Heart left ventricle (tissue), 13 donors: ENCODE measurements at regions not wholly inside any gene's neighbourhood (a gene's known extent, or its start where the extent isn't known, plus 50 kb on each side); places are given as distances from the start of the nearest gene placed in this dataset.

Experiments used
- CTCF ChIP-seq, 12 donors: fragments of 200-600 bp; sonication (generic) in 4 of 12; IDR thresholded peaks; one replicate each; pipeline versions ENCODE4 v1.5.0 to v1.8.0; 2018 to 2022; ENCODE audit warnings: antibody characterized with exemption in 12 of 12, mild to moderate bottlenecking in 5 of 12
- POLR2A ChIP-seq, 2 donors: fragments of 450-650 bp; IDR thresholded peaks; one replicate each; pipeline ENCODE4 v1.6.1; 2017; ENCODE audit warnings: antibody characterized with exemption in 2 of 2, mild to moderate bottlenecking in 2 of 2, moderate library complexity in 2 of 2
- donor health status: ischemic (EF 13 %, LVEDD 7.1; RV severe dilation, severe dysfunction).
- donor health status: DM: no; HTN: yes; CAD: no.
- donor health status: DM: no; HTN: no; CAD: no.
- donor health status: ischemic (EF 25% LVEDD 6.9; RV normal size, moderate dysfunction).
- donor health status: ischemic (EF 25% LVEDD 5.7; RV mildly dilated, moderate dysfunction).
- donor health status: ischemic (EF 35%, LVEDD 5.7; RV mildly dilated, moderate dysfunction).
- donor health status: nonischemic (EF 11% LVEDD 7.7; RV severe dilation, severe dysfunction).
- donor health status: DM: yes; HTN: yes; CAD: no.
- donor health status: PGD.
- donor health status: ischemic (EF 29% LVEDD 5.4; RV normal size, mild dysfunction).
- donor health status: nonischemic (EF 23%, LVEDD 6.1; RV moderate dilation, normal function).

- no peak for TF ChIP-seq CTCF (IDR thresholded peaks at IDR 0.05)
- TF ChIP-seq POLR2A (IDR thresholded peaks at IDR 0.05), result no peak
Observed at GRCh38 chr3:116512281-116512680, 67.0 kb upstream of the LSAMP start.
